IMR-90 (cell line): ENCODE measurements at regions not wholly inside any gene's neighbourhood (a gene's known extent, or its start where the extent isn't known, plus 50 kb on each side); places are given as distances from the start of the nearest gene placed in this dataset.

Experiments
- SMC3 ChIP-seq: fragments of 150-350 bp; IDR thresholded peaks from 2 replicates; pipeline ENCODE4 v1.6.1; 2016; ENCODE audit warnings: low read depth, mild to moderate bottlenecking, antibody characterized with exemption, low read length, moderate library complexity
- TF ChIP-seq, protein P1 (sequence below): conservative IDR thresholded peaks from 2 replicates; pipeline ENCODE4 v1.5.1; 2012; ENCODE audit warnings: mild to moderate bottlenecking, low read depth, low read length, improper control_type of control experiment

DNA sequence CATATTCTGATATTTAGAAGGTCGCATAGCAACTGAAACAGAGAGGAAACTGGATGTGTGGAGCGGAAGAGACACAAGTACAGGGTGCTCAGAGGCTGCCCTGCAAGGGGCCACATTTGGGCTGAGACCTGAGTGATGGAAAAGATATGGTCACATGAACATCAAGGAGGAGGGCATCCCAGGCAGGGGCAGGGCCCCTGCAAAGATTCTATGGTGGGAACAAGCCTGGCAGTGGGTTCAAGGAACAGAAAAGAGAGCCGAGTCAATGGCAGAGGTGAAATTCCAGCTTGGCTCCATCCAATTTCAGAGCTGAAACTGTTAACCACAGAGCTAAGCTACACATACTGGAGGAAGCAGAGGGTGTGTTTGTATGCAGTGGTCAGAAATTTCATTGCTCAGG is 227.7 kb downstream of the PRDM2 start:
- TF ChIP-seq, protein P1, sequence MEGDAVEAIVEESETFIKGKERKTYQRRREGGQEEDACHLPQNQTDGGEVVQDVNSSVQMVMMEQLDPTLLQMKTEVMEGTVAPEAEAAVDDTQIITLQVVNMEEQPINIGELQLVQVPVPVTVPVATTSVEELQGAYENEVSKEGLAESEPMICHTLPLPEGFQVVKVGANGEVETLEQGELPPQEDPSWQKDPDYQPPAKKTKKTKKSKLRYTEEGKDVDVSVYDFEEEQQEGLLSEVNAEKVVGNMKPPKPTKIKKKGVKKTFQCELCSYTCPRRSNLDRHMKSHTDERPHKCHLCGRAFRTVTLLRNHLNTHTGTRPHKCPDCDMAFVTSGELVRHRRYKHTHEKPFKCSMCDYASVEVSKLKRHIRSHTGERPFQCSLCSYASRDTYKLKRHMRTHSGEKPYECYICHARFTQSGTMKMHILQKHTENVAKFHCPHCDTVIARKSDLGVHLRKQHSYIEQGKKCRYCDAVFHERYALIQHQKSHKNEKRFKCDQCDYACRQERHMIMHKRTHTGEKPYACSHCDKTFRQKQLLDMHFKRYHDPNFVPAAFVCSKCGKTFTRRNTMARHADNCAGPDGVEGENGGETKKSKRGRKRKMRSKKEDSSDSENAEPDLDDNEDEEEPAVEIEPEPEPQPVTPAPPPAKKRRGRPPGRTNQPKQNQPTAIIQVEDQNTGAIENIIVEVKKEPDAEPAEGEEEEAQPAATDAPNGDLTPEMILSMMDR = no peak
- TF ChIP-seq SMC3 = no peak
